Transverse colon (tissue), 3 donors: ENCODE measurements at regions not wholly inside any gene's neighbourhood (a gene's known extent, or its start where the extent isn't known, plus 50 kb on each side); places are given as distances from the start of the nearest gene placed in this dataset.
"Not testable (repeated sequence)": the region's sequence is repeated elsewhere in the genome, so short reads cannot be mapped to it uniquely, and the experiment has no call there.

Source experiments
- CTCF ChIP-seq, 5 experiments: fragments of 200-600 bp in 3 of 5; fragments of 450-650 bp in 2 of 5; sonication (generic) in 3 of 5; IDR thresholded peaks; 1 replicate in 2 of 5; 2 replicates in 3 of 5; pipeline ENCODE4 v1.5.1; 2016 to 2017; ENCODE audit warnings: antibody characterized with exemption in 5 of 5, inconsistent platforms in 3 of 5, mild to moderate bottlenecking in 2 of 5, moderate library complexity in 1 of 5
- EP300 ChIP-seq: sonication (generic); formaldehyde crosslinking; IDR thresholded peaks from one replicate; pipeline ENCODE4 v1.6.1; 2017; ENCODE audit warnings: antibody characterized with exemption, low read depth
- POLR2A ChIP-seq: fragments of 450-650 bp; IDR thresholded peaks from one replicate; pipeline ENCODE4 v1.6.1; 2016; ENCODE audit warnings: antibody characterized with exemption, mild to moderate bottlenecking, moderate library complexity

GRCh38 chr21:10417551-10418002 is 103.8 kb upstream of the TPTE start:
- not testable (repeated sequence) for TF ChIP-seq POLR2A; CTCF (IDR thresholded peaks at IDR 0.05); EP300
